ENCODE measurements at regions not wholly inside any gene's neighbourhood (a gene's known extent, or its start where the extent isn't known, plus 50 kb on each side); places are given as distances from the start of the nearest gene placed in this dataset.
"Not testable (repeated sequence)": the region's sequence is repeated elsewhere in the genome, so short reads cannot be mapped to it uniquely, and the experiment has no call there.

GRCh38 chr14:105738638-105739037, 212.3 kb downstream of the TMEM121 start:
- Histone ChIP-seq H3F3A (ENCODE audit: control insufficient read depth, insufficient read depth) (no peaks in the 10 kb centered on the region), H3K4me2 (ENCODE audit: low read length) (no peak overlapping the region)
- no peak for TF ChIP-seq EZH2phosphoT487 (IDR thresholded peaks at IDR 0.05; ENCODE audit: borderline replicate concordance, low read length)
- TF ChIP-seq, protein P1, sequence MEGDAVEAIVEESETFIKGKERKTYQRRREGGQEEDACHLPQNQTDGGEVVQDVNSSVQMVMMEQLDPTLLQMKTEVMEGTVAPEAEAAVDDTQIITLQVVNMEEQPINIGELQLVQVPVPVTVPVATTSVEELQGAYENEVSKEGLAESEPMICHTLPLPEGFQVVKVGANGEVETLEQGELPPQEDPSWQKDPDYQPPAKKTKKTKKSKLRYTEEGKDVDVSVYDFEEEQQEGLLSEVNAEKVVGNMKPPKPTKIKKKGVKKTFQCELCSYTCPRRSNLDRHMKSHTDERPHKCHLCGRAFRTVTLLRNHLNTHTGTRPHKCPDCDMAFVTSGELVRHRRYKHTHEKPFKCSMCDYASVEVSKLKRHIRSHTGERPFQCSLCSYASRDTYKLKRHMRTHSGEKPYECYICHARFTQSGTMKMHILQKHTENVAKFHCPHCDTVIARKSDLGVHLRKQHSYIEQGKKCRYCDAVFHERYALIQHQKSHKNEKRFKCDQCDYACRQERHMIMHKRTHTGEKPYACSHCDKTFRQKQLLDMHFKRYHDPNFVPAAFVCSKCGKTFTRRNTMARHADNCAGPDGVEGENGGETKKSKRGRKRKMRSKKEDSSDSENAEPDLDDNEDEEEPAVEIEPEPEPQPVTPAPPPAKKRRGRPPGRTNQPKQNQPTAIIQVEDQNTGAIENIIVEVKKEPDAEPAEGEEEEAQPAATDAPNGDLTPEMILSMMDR (IDR thresholded peaks at IDR 0.05; ENCODE audit: low read depth, low read length, poor library complexity, severe bottlenecking), result no peak

DNA sequence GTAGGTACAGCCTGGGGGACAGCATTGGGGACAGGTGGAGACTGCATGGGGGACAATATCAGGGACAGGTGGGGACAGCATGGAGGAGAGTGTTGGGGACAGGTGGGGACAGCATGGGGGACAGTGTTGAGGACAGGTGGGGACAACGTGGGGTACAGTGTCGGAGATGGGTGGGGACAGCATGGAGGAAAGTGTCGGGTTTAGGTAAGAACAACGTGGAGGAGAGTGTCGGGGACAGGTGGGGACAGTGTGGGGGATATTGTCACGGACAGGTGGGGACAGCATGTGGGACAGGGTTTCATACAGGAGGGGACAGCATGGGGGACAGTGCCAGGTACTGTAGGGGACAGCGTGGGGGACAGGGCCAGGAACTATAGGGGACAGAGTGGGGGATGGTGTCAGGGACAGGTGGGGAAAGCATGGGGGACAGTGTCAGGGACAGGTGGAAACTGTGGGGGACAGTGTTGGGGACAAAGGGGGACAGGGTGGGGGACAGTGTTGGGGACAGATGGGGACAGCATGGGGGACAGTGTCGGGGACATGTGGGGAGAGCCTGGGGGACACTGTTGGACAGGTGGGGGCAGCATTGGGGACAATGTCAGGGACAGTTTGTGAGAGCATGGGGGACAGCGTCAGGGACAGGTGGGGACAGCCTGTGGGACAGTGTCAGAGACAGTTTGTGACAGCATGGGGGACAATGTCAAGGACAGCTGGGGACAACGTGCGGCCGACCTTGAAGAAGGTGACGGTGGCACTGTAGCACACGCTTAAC, 213.1 kb downstream of the TMEM121 start:
- TF ChIP-seq EZH2phosphoT487 (IDR thresholded peaks at IDR 0.05; ENCODE audit: borderline replicate concordance, low read length), result no peak
- TF ChIP-seq, protein P1 (IDR thresholded peaks at IDR 0.05; ENCODE audit: low read depth, low read length, poor library complexity, severe bottlenecking), result no peak

More at GRCh38 chr14:105738638-105739037, 212.3 kb downstream of the TMEM121 start:
- Histone ChIP-seq H3K79me2 (ENCODE audit: control insufficient read depth, low read length) (no peaks in the 10 kb centered on the region), H3K27me3 (ENCODE audit: control insufficient read depth, low read length) (no peaks in the 10 kb centered on the region), H3K36me3 (ENCODE audit: control insufficient read depth, low read length) (peaks cover 11% of the 10 kb centered on the region; the same call in 1 of the 2 replicates), H3K9me3 (ENCODE audit: control insufficient read depth, insufficient read depth, low read length) (no peaks in the 10 kb centered on the region), H3K4me3 (ENCODE audit: low read length) (no peak overlapping the region), H3K27ac (ENCODE audit: low read depth, low read length) (no peak overlapping the region), H3K4me1 (ENCODE audit: control insufficient read depth, low read length) (no peaks in the 10 kb centered on the region), H4K20me1 (ENCODE audit: control insufficient read depth, insufficient read depth, low read depth, low read length) (no peaks in the 10 kb centered on the region), H3K9me2 (replicated peaks; ENCODE audit: control insufficient read depth, low read length) (no peaks in the 10 kb centered on the region)

DNA sequence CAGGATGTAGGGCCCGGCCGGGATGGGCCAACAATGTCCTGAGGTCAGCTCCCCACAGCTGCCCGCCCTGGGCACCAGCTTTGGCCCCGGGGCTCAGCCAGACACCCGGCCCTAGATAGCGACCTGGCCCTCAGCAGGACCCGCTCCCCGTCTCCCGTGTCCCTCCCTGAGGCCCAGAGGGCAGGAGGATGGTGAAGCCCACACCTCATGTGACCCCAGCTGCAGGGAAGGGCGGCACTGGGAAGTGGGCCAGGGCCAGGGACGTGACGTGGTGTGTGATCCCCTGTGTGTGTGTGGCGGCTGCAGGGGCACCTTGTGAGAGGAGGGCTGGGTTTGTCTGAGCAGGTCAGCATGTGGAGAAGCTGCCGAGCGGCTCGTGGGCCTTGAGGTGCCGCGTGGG, 213.9 kb downstream of the TMEM121 start:
- not testable (repeated sequence) for H3K9me3 ChIP-seq (ENCODE audit: control insufficient read depth, insufficient read depth, low read length); H3K27ac ChIP-seq (ENCODE audit: low read depth, low read length); H4K20me1 ChIP-seq (ENCODE audit: control insufficient read depth, insufficient read depth, low read depth, low read length); H3K4me1 ChIP-seq (ENCODE audit: control insufficient read depth, low read length); H3K4me3 ChIP-seq (ENCODE audit: low read length); H3K9me2 ChIP-seq (replicated peaks; ENCODE audit: control insufficient read depth, low read length); H3K4me2 ChIP-seq (ENCODE audit: low read length); H3K27me3 ChIP-seq (ENCODE audit: control insufficient read depth, low read length); H3K79me2 ChIP-seq (ENCODE audit: control insufficient read depth, low read length); H3F3A ChIP-seq (ENCODE audit: control insufficient read depth, insufficient read depth)
- peaks cover 11% of the 10 kb centered on the region; the same call in 1 of the 2 replicates for H3K36me3 ChIP-seq (ENCODE audit: control insufficient read depth, low read length)

More for the DNA sequence above, 213.1 kb downstream of the TMEM121 start:
- Histone ChIP-seq H3F3A (ENCODE audit: control insufficient read depth, insufficient read depth) (no peaks in the 10 kb centered on the region), H3K79me2 (ENCODE audit: control insufficient read depth, low read length) (no peaks in the 10 kb centered on the region), H3K36me3 (ENCODE audit: control insufficient read depth, low read length) (peaks cover 11% of the 10 kb centered on the region; the same call in 1 of the 2 replicates), H4K20me1 (ENCODE audit: control insufficient read depth, insufficient read depth, low read depth, low read length) (no peaks in the 10 kb centered on the region), H3K27ac (ENCODE audit: low read depth, low read length) (no peak overlapping the region), H3K4me2 (ENCODE audit: low read length) (no peak overlapping the region), H3K4me3 (ENCODE audit: low read length) (no peak overlapping the region), H3K27me3 (ENCODE audit: control insufficient read depth, low read length) (no peaks in the 10 kb centered on the region), H3K9me2 (replicated peaks; ENCODE audit: control insufficient read depth, low read length) (no peaks in the 10 kb centered on the region), H3K9me3 (ENCODE audit: control insufficient read depth, insufficient read depth, low read length) (no peaks in the 10 kb centered on the region), H3K4me1 (ENCODE audit: control insufficient read depth, low read length) (no peaks in the 10 kb centered on the region)

DNA sequence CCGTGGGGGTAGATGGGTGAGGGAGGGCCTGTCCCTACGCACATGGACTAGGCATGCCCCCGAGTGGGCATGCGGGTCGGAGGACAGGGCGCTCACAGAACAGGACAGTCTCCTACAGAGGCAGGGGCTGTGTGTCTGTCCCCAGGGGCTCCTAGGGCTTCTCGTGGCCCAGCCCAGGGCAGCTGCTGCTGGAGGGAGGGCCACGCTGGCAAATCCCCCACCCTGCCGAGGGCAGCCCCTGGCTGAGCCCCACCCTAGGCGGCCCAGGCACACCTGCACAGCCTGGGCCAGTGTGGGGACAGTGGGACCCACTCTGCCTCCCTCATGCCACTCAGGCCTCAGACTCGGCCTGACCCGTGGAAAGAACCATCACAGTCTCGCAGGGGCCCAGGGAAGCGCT, 214.6 kb downstream of the TMEM121 start:
- not testable (repeated sequence) for H3F3A ChIP-seq (ENCODE audit: control insufficient read depth, insufficient read depth); H3K9me3 ChIP-seq (ENCODE audit: control insufficient read depth, insufficient read depth, low read length); H3K4me1 ChIP-seq (ENCODE audit: control insufficient read depth, low read length); H3K4me3 ChIP-seq (ENCODE audit: low read length); H4K20me1 ChIP-seq (ENCODE audit: control insufficient read depth, insufficient read depth, low read depth, low read length); H3K4me2 ChIP-seq (ENCODE audit: low read length); H3K79me2 ChIP-seq (ENCODE audit: control insufficient read depth, low read length); H3K27ac ChIP-seq (ENCODE audit: low read depth, low read length); H3K27me3 ChIP-seq (ENCODE audit: control insufficient read depth, low read length); H3K9me2 ChIP-seq (replicated peaks; ENCODE audit: control insufficient read depth, low read length)
- H3K36me3 ChIP-seq (ENCODE audit: control insufficient read depth, low read length), result peaks cover 11% of the 10 kb centered on the region; the same call in 1 of the 2 replicates

DNA sequence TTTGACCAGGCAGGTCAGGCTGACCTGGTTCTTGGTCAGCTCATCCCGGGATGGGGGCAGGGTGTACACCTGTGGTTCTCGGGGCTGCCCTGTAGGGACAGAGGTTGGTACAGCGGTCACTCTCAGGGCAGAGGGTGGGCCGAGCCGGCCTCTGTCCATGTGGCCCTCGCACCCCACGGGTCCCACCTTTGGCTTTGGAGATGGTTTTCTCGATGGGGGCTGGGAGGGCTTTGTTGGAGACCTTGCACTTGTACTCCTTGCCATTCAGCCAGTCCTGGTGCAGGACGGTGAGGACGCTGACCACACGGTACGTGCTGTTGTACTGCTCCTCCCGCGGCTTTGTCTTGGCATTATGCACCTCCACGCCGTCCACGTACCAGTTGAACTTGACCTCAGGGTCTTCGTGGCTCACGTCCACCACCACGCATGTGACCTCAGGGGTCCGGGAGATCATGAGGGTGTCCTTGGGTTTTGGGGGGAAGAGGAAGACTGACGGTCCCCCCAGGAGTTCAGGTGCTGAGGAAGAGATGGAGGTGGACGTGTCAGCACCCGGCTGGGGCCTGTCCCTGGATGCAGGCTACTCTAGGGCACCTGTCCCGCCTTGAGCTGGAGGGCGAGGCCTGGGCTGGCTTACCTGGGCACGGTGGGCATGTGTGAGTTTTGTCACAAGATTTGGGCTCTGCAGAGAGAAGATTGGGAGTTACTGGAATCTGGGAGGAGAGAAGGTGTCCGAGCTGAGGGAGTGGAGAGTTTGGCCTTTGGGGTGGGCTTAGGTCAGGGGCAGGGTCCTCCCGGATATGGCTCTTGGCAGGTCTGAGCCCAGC, 215.5 kb downstream of the TMEM121 start:
- not testable (repeated sequence) for H3K4me2 ChIP-seq (ENCODE audit: low read length); H4K20me1 ChIP-seq (ENCODE audit: control insufficient read depth, insufficient read depth, low read depth, low read length); H3K79me2 ChIP-seq (ENCODE audit: control insufficient read depth, low read length); H3F3A ChIP-seq (ENCODE audit: control insufficient read depth, insufficient read depth); H3K27ac ChIP-seq (ENCODE audit: low read depth, low read length); H3K9me2 ChIP-seq (replicated peaks; ENCODE audit: control insufficient read depth, low read length); H3K4me3 ChIP-seq (ENCODE audit: low read length); H3K9me3 ChIP-seq (ENCODE audit: control insufficient read depth, insufficient read depth, low read length); H3K27me3 ChIP-seq (ENCODE audit: control insufficient read depth, low read length); H3K4me1 ChIP-seq (ENCODE audit: control insufficient read depth, low read length)
- peaks cover 11% of the 10 kb centered on the region; the same call in 1 of the 2 replicates for H3K36me3 ChIP-seq (ENCODE audit: control insufficient read depth, low read length)

Data from DOHH2 (cell line).